ENCODE measurements at regions not wholly inside any gene's neighbourhood (a gene's known extent, or its start where the extent isn't known, plus 50 kb on each side); places are given as distances from the start of the nearest gene placed in this dataset.

DNA sequence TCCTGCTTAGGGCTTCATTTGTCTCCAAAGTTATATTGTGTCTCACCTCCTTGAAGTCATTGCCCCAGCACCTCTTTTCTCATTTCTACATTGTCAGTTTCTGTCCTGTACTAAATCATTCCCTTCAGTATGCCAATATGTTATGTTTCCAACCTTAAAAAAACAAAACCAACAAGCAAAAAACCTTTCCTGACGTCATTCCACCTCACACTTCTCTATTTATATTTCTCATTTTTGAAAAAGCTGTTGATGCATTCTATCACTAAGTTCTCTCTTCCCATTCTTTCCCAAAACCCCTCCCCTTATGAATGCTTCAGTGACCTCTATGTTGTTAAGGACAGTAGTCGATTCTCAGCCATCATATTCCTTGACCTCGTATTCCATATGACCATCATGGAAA is 98.7 kb upstream of the ARHGAP24 start:
- intact Hi-C loops (cut with DNase I): no loop called here
- H3K4me3 ChIP-seq: no peak overlapping the region
- no peaks in the 10 kb centered on the region for H3K9me3 ChIP-seq
- DNase-seq (no peak), ATAC-seq (no peak)
- TF ChIP-seq, protein P1, sequence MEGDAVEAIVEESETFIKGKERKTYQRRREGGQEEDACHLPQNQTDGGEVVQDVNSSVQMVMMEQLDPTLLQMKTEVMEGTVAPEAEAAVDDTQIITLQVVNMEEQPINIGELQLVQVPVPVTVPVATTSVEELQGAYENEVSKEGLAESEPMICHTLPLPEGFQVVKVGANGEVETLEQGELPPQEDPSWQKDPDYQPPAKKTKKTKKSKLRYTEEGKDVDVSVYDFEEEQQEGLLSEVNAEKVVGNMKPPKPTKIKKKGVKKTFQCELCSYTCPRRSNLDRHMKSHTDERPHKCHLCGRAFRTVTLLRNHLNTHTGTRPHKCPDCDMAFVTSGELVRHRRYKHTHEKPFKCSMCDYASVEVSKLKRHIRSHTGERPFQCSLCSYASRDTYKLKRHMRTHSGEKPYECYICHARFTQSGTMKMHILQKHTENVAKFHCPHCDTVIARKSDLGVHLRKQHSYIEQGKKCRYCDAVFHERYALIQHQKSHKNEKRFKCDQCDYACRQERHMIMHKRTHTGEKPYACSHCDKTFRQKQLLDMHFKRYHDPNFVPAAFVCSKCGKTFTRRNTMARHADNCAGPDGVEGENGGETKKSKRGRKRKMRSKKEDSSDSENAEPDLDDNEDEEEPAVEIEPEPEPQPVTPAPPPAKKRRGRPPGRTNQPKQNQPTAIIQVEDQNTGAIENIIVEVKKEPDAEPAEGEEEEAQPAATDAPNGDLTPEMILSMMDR (IDR thresholded peaks at IDR 0.05): no peak
- no peak for TF ChIP-seq POLR2A (IDR thresholded peaks at IDR 0.05)
- H3K4me1 ChIP-seq: no peaks in the 10 kb centered on the region
- H3K36me3 ChIP-seq (replicated peaks in 1 of 2; ENCODE audit: insufficient read depth in 1 of 2, low read depth in 2 of 2): no peaks in the 10 kb centered on the region
- no peaks in the 10 kb centered on the region for H3K27me3 ChIP-seq
- WGBS, 2 donors: 79 to 82% methylated on average over 3 of the region's 3 CpGs
- no peak overlapping the region for H3K27ac ChIP-seq

DNA sequence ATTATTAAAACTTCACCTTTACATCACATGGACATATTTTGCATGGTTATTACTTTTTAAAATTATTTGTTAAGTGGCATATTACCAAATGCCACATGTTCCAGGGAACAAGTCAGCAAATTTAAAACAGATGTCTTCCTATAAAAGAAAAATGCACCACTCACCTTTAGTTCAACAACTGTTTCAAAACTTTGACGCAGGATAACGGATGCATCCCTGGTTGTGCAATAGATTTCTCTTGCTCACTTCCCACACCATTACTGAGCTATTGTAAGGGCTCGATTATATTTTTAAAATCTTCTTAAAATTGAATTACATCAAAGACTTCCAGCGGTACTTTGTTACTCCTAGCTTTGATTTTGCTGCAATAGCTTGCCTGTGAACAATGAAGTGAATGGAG is 93.0 kb upstream of the ARHGAP24 start:
- no peak overlapping the region for H3K27ac ChIP-seq
- no peak overlapping the region for H3K4me3 ChIP-seq
- no peaks in the 10 kb centered on the region for H3K27me3 ChIP-seq
- H3K36me3 ChIP-seq (replicated peaks in 1 of 2; ENCODE audit: insufficient read depth in 1 of 2, low read depth in 2 of 2): no peaks in the 10 kb centered on the region
- 87 to 90% methylated on average over 4 of the region's 4 CpGs for WGBS, 2 donors
- H3K4me1 ChIP-seq: no peaks in the 10 kb centered on the region
- ATAC-seq: no peak
- intact Hi-C loops (cut with DNase I): no loop called here
- TF ChIP-seq POLR2A (IDR thresholded peaks at IDR 0.05): no peak
- TF ChIP-seq, protein P1 (IDR thresholded peaks at IDR 0.05): no peak
- H3K9me3 ChIP-seq: no peaks in the 10 kb centered on the region
- DNase-seq: no peak

DNA sequence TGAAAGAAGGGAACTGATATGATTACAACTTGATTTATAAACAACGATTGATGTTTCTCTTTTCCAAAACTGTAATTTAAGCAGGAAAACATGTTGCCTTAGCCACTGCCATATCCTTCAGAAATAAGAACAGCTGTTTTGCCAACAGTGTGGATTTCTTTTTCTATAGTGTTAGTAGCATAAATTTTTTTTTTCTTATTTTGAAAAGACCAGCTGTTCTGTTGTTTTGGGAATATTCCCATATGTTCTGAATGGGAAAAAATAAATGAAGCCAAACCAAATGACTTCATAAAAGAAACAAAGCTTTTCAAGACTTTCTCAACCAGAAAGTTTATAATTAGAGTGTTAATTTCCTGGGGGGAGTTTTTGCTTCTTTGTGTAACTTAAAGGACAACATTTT is 83.9 kb upstream of the ARHGAP24 start:
- intact Hi-C loops (cut with DNase I): no loop called here
- H3K27ac ChIP-seq: no peak overlapping the region
- no peaks in the 10 kb centered on the region for H3K9me3 ChIP-seq
- TF ChIP-seq POLR2A (IDR thresholded peaks at IDR 0.05): no peak
- TF ChIP-seq, protein P1 (IDR thresholded peaks at IDR 0.05): no peak
- peaks cover 9% of the 10 kb centered on the region for H3K4me1 ChIP-seq
- H3K36me3 ChIP-seq (replicated peaks in 1 of 2; ENCODE audit: insufficient read depth in 1 of 2, low read depth in 2 of 2): no peaks in the 10 kb centered on the region
- ATAC-seq (no peak), DNase-seq (no peak)
- no peak overlapping the region for H3K4me3 ChIP-seq
- no peaks in the 10 kb centered on the region for H3K27me3 ChIP-seq
- whole genome bisulfite sequencing, 2 donors: 27 to 39% methylated on average over 1 of the region's 1 CpG

DNA sequence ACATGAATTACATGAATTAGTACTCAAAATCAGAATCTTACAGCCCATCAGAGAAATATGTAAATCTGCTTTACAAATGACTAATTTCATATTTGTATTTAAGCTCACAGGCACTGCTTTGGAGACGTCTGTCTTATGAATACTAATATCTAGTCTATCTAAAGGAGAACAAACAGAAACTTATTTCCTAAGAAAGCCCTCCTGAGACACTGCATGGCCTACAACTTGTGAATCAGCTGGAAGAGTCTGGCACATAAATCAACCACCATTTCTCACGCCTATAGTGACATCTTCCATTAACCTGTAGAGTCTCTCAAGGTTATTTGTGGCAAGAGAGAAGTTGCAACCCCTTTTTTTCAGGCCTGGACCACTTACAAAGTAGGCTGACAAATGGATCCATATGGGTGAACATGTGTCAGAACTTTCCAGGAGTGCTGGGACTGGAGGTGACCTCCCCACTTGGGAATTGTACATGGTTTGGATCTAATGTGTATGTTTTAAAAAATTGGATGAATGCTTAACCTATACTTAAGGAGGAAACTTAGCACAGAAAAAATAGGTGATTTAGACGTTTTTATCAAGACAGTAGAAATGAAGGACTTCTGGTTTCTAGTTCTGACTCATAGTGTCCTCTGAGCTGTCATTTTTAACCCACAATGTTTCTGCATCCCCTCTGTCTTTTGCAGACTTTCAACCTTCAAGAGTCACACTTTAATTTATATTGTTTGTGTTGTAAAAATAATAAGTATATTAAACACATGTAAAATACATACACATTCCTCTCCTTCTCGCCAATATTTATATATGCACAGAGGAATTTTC is 83.2 kb upstream of the ARHGAP24 start:
- Histone ChIP-seq H3K36me3 (replicated peaks in 1 of 2; ENCODE audit: insufficient read depth in 1 of 2, low read depth in 2 of 2) (no peaks in the 10 kb centered on the region), H3K27ac (no peak overlapping the region), H3K27me3 (no peaks in the 10 kb centered on the region), H3K9me3 (no peaks in the 10 kb centered on the region), H3K4me1 (peaks cover 9% of the 10 kb centered on the region), H3K4me3 (no peak overlapping the region)
- 66 to 67% methylated on average over 4 of the region's 4 CpGs for WGBS, 2 donors
- TF ChIP-seq POLR2A (IDR thresholded peaks at IDR 0.05): no peak
- TF ChIP-seq, protein P1 (IDR thresholded peaks at IDR 0.05): no peak
- ATAC-seq (no peak), DNase-seq (no peak)
- intact Hi-C loops (cut with DNase I): no loop called here

DNA sequence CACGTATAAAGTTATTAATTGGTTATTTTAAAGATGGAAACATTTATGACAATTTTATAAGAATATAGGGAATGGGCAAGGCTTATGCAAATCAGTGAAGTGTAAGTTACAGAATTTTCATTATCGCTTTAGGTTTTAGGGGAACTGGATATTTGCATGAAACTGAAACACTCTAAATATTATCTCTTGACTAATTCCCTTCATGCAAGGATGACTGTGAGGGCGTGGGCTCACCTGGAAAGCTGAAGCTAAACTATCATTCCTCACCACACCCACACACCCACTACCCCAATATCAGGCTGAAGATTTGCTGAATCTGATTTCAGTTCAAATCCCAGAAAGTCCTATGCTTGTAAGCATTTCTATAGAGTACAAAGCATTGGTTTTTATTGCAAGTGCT is 81.7 kb upstream of the ARHGAP24 start:
- Histone ChIP-seq H3K4me3 (no peak overlapping the region), H3K4me1 (peaks cover 9% of the 10 kb centered on the region), H3K36me3 (replicated peaks in 1 of 2; ENCODE audit: insufficient read depth in 1 of 2, low read depth in 2 of 2) (no peaks in the 10 kb centered on the region), H3K27ac (no peak overlapping the region), H3K9me3 (no peaks in the 10 kb centered on the region), H3K27me3 (no peaks in the 10 kb centered on the region)
- WGBS, 2 donors: 92 to 99% methylated on average over 3 of the region's 3 CpGs
- intact Hi-C loops (cut with DNase I): no loop called here
- TF ChIP-seq POLR2A (IDR thresholded peaks at IDR 0.05): no peak
- TF ChIP-seq, protein P1 (IDR thresholded peaks at IDR 0.05): no peak
- no peak for DNase-seq
- ATAC-seq: no peak
